GM12878 (cell line): ENCODE measurements at regions not wholly inside any gene's neighbourhood (a gene's known extent, or its start where the extent isn't known, plus 50 kb on each side); places are given as distances from the start of the nearest gene placed in this dataset.

Source experiments
- ATAC-seq: fragments of 200-7000 bp; cut with Tn5 transposase; 3 replicates; pipeline ENCODE4 v1.9.1; 2020; ENCODE audit warnings: mild to moderate bottlenecking, moderate library complexity
- BruUV-seq: library from RNA; stranded (reverse); fragments of 400-500 nt; replicated peaks from 2 replicates; lab custom pipeline; 2021; lab: Mats Ljungman, UMichigan
- CTCF ChIA-PET: fragments of 300-600 bp; sonication (Branson Sonifier 250); formaldehyde crosslinking; extraction: SDS; loops from one replicate; lab custom pipeline; 2021; ENCODE audit warnings: inconsistent platforms; lab: Yijun Ruan, JAX
- POLR2A ChIA-PET: fragments of 350-600 bp; formaldehyde crosslinking; extraction: SDS; loops from one replicate; lab custom pipeline; 2021; ENCODE audit warnings: inconsistent platforms; lab: Charles Lee
- RAD21 ChIA-PET: fragments of 300-600 bp; sonication (Branson Sonifier 250); formaldehyde crosslinking; loops from one replicate; lab custom pipeline; 2023; ENCODE audit warnings: antibody characterized with exemption; ENCODE audit not compliant: unreplicated experiment; lab: Charles Lee
- SMC1A ChIA-PET: fragments of 300-600 bp; sonication (Branson Sonifier 250); formaldehyde crosslinking; loops from one replicate; lab custom pipeline; 2023; ENCODE audit not compliant: unreplicated experiment, uncharacterized antibody; lab: Charles Lee
- DNase-seq: peaks from one replicate; pipeline ENCODE4 v3.0.0-alpha.2; 2011; ENCODE audit warnings: low read depth, low spot score
- FAIRE-seq: peaks from 3 replicates; lab custom pipeline; 2011; peaks lifted over from hg19 to GRCh38; lab: Jason Lieb, UNC
- H2AFZ ChIP-seq: 2 replicates; pipeline ENCODE4 v1.6.0; 2011; ENCODE audit warnings: low read depth, low read length, control low read depth; ENCODE audit not compliant: control insufficient read depth
- H3K27ac ChIP-seq: 2 replicates; pipeline ENCODE4 v1.5.1; 2011; ENCODE audit warnings: control low read depth; ENCODE audit not compliant: control insufficient read depth, insufficient read depth
- H3K27me3 ChIP-seq, 2 experiments: replicated peaks in 1 of 2; 2 replicates each; pipeline versions ENCODE4 v1.6.0 to v1.6.1; 2011; ENCODE audit warnings: low read length in 1 of 2; ENCODE audit not compliant: control insufficient read depth in 2 of 2, insufficient read depth in 2 of 2
- H3K36me3 ChIP-seq, 2 experiments: 2 replicates each; pipeline ENCODE4 v1.5.1; 2011; ENCODE audit warnings: low read length in 1 of 2; ENCODE audit not compliant: control insufficient read depth in 2 of 2, insufficient read depth in 2 of 2
- H3K4me1 ChIP-seq: 2 replicates; pipeline ENCODE4 v1.6.1; 2011; ENCODE audit warnings: mild to moderate bottlenecking, low read length, moderate library complexity, mixed read lengths; ENCODE audit not compliant: control insufficient read depth, insufficient read depth
- H3K4me2 ChIP-seq: 2 replicates; pipeline ENCODE4 v1.6.0; 2011; ENCODE audit warnings: control low read depth; ENCODE audit not compliant: control insufficient read depth, insufficient read depth
- H3K4me3 ChIP-seq: fragments of 200-600 bp; sonication (generic); 2 replicates; pipeline ENCODE4 v1.5.1; 2016
- H3K79me2 ChIP-seq: 2 replicates; pipeline ENCODE4 v1.6.0; 2011; ENCODE audit warnings: low read length; ENCODE audit not compliant: control insufficient read depth, insufficient read depth
- H3K9ac ChIP-seq: 2 replicates; pipeline ENCODE4 v1.8.0; 2011; ENCODE audit warnings: low read length, control low read depth, mixed read lengths; ENCODE audit not compliant: control insufficient read depth, insufficient read depth
- H3K9me3 ChIP-seq: replicated peaks from 3 replicates; pipeline ENCODE4 v1.5.1; 2011; ENCODE audit warnings: mild to moderate bottlenecking, low read length; ENCODE audit not compliant: control insufficient read depth, insufficient read depth
- H4K20me1 ChIP-seq: 2 replicates; pipeline ENCODE4 v1.6.0; 2011; ENCODE audit not compliant: control insufficient read depth, insufficient read depth
- CHD2 ChIP-seq: IDR thresholded peaks from 2 replicates; pipeline ENCODE4 v1.6.1; 2011; ENCODE audit warnings: low read depth, low read length, improper control_type of control experiment, borderline replicate concordance
- GABPA ChIP-seq: IDR thresholded peaks from 2 replicates; pipeline ENCODE4 v1.6.1; 2014; ENCODE audit warnings: antibody characterized with exemption, low read depth, mild to moderate bottlenecking, inconsistent platforms
- HDAC6 ChIP-seq: fragments of 200-600 bp; sonication (generic); IDR thresholded peaks from one replicate; pipeline ENCODE4 v1.8.0; 2017; ENCODE audit warnings: antibody characterized with exemption; ENCODE audit not compliant: unreplicated experiment
- HDGF ChIP-seq: fragments of 450-650 bp; IDR thresholded peaks from 2 replicates; pipeline ENCODE4 v1.6.1; 2016; ENCODE audit warnings: antibody characterized with exemption
- KAT2A ChIP-seq: conservative IDR thresholded peaks from 2 replicates; pipeline ENCODE4 v1.6.1; 2011; ENCODE audit warnings: low read depth, low read length; ENCODE audit not compliant: control insufficient read depth
- MAX ChIP-seq: IDR thresholded peaks from 2 replicates; pipeline ENCODE4 v1.6.1; 2012; ENCODE audit warnings: low read depth, low read length, improper control_type of control experiment
- NBN ChIP-seq: fragments of 450-650 bp; IDR thresholded peaks from 2 replicates; pipeline ENCODE4 v1.6.1; 2016
- NFIC ChIP-seq: IDR thresholded peaks from 2 replicates; pipeline ENCODE4 v1.6.1; 2012; ENCODE audit warnings: low read depth, mild to moderate bottlenecking, inconsistent platforms, low read length, moderate library complexity
- NFYB ChIP-seq: IDR thresholded peaks from 2 replicates; pipeline ENCODE4 v1.6.1; 2011; ENCODE audit warnings: low read depth, mild to moderate bottlenecking, low read length, improper control_type of control experiment, moderate library complexity; ENCODE audit not compliant: insufficient read depth
- NKRF ChIP-seq: fragments of 450-650 bp; conservative IDR thresholded peaks from 2 replicates; pipeline ENCODE4 v1.6.1; 2017; ENCODE audit warnings: mild to moderate bottlenecking, moderate library complexity
- PAX5 ChIP-seq: IDR thresholded peaks from 2 replicates; pipeline ENCODE4 v1.6.1; 2011; ENCODE audit warnings: low read depth, low read length, borderline replicate concordance
- RELB ChIP-seq: fragments of 450-650 bp; IDR thresholded peaks from 2 replicates; pipeline ENCODE4 v1.6.1; 2017; ENCODE audit warnings: low read depth, mild to moderate bottlenecking, moderate library complexity
- RFX5 ChIP-seq: IDR thresholded peaks from 2 replicates; pipeline ENCODE4 v1.6.1; 2011; ENCODE audit warnings: low read depth, low read length, improper control_type of control experiment
- SMAD5 ChIP-seq: IDR thresholded peaks from 2 replicates; pipeline ENCODE4 v1.6.1; 2016; ENCODE audit warnings: antibody characterized with exemption, low read depth
- TCF3 ChIP-seq: IDR thresholded peaks from 2 replicates; pipeline ENCODE4 v1.6.1; 2012; ENCODE audit warnings: low read depth, mild to moderate bottlenecking, low read length, borderline replicate concordance; ENCODE audit not compliant: insufficient read depth
- ZBTB11 ChIP-seq: fragments of 450-650 bp; formaldehyde crosslinking; IDR thresholded peaks from 2 replicates; pipeline ENCODE4 v1.5.0; 2022; ENCODE audit warnings: mild to moderate bottlenecking, missing genetic modification characterization
- ZNF24 ChIP-seq: fragments of 450-650 bp; IDR thresholded peaks from 2 replicates; pipeline ENCODE4 v1.6.1; 2017; ENCODE audit warnings: antibody characterized with exemption, mild to moderate bottlenecking
- WGBS: methylation state at CpG from one replicate; pipeline ENCODE4 v1.1.6; 2016; ENCODE audit warnings: low lambda C conversion rate; ENCODE audit not compliant: insufficient replicate concordance, insufficient coverage; ENCODE audit errors: missing lambda C conversion rate; 5-methylcytosine and 5-hydroxymethylcytosine counted together
- in situ Hi-C: fragments of 300-500 bp; cut with MboI; formaldehyde crosslinking; loops from 9 replicates; pipeline ENCODE4 v1.14.3; 2018; ENCODE audit warnings: mixed read lengths
- intact Hi-C: fragments of 100-400 bp; cut with micrococcal nuclease; formaldehyde crosslinking; loops from one replicate; pipeline ENCODE4 v1.14.2; 2022; ENCODE audit not compliant: unreplicated experiment

DNA sequence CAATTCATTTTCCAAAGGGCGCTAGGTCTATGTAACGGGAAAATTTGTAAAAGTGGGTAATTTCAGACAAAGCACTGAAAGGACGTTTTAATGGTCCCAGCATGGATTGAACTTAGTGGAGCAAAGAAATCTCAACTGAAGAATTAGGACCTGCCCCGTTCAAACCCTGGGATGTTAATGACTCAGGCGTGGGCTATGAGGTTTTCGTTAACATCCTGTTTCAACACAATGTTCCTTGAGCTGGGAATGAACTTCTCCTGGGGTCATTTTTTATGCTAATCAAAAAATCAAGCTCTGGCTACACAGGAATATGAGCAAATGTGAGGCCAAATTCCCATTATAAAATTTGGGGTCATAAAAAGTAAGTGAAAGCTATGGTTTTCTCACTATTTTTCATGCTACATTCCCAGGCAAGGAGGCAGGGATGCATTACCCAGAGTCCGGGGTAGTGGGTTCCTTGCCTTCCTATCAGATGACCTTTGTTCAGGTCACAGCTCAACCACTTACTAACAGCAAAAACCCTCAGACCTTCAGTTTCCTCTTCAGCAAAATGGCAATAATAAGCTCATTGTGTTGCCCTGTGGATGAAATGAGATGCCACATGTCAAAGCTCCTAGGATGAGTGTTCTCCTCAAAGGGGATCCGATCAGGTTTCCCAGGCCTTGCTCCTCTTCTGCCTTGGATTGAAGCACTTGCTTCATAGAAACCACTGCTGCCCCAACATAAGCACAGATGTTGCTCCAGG, 271.4 kb downstream of the ARRDC4 start:
- no peak overlapping the region for H3K4me3 ChIP-seq
- 9% methylated on average over 8 of the region's 8 CpGs for WGBS
- no peaks in the 10 kb centered on the region for H4K20me1 ChIP-seq
- FAIRE-seq, result no peak
- no peak overlapping the region for H3K9ac ChIP-seq
- ChIA-PET SMC1A (no interaction called here), RAD21 (no interaction called here), CTCF (no interaction called here), POLR2A (interaction anchor here (0.6 kb wide), 1 partner anchor 193 kb away, joined by 5 read pairs; no protein-coding TSS in a partner anchor)
- no peak for ATAC-seq
- intact Hi-C loops, result no loop called here
- no TSS peak for BruUV-seq
- H3K27me3 ChIP-seq, result no peaks in the 10 kb centered on the region
- H3K4me2 ChIP-seq, result no peak overlapping the region
- no peaks in the 10 kb centered on the region for H3K36me3 ChIP-seq
- no peaks in the 10 kb centered on the region for H3K79me2 ChIP-seq
- DNase-seq, result no peak
- no peaks in the 10 kb centered on the region for H3K9me3 ChIP-seq
- no peaks in the 10 kb centered on the region for H3K4me1 ChIP-seq
- in situ Hi-C loops, result no loop called here
- no peak overlapping the region for H3K27ac ChIP-seq
- H2AFZ ChIP-seq, result no peak overlapping the region
- TF ChIP-seq SMAD5 (no peak), RFX5 (no peak), HDAC6 (no peak), GABPA (no peak), TCF3 (no peak), ZNF24 (no peak), NFYB (no peak), CHD2 (no peak), HDGF (no peak), NFIC (no peak), KAT2A (no peak), NKRF (no peak), ZBTB11 (CRISPR knock-in tag) (no peak), MAX (no peak), PAX5 (no peak), RELB (no peak), NBN (no peak)
